NCI-H2171 treated with DMSO at 0.1 percent for 48 hours (cell line): ENCODE measurements at regions not wholly inside any gene's neighbourhood (a gene's known extent, or its start where the extent isn't known, plus 50 kb on each side); places are given as distances from the start of the nearest gene placed in this dataset.
"Not testable (repeated sequence)": the region's sequence is repeated elsewhere in the genome, so short reads cannot be mapped to it uniquely, and the experiment has no call there.

Source experiments
- DNase-seq: peaks from one replicate; lab custom pipeline; 2025; lab: John Stamatoyannopoulos, UW

- no peak for DNase-seq
These were observed 198.2 kb downstream of the IGLL1 start for GRCh38 chr22:23381661-23382427.

GRCh38 chr22:23380911-23381310 lies 199.2 kb downstream of the IGLL1 start:
- no peak for DNase-seq

GRCh38 chr22:23380230-23380573 lies 199.9 kb downstream of the IGLL1 start:
- DNase-seq: no peak

GRCh38 chr22:23379540-23380229 lies 199.4 kb downstream of the BCR start:
- not testable (repeated sequence) for DNase-seq

GRCh38 chr22:23377767-23378166 lies 197.5 kb downstream of the BCR start:
- no peak for DNase-seq

- peak; percentile 6 for DNase-seq
These were observed 195.9 kb downstream of the BCR start for GRCh38 chr22:23376256-23376655.

- no peak for DNase-seq
These were observed 194.9 kb downstream of the BCR start for GRCh38 chr22:23375031-23375827.

GRCh38 chr22:23373601-23374000 lies 193.3 kb downstream of the BCR start:
- DNase-seq: no peak

- no peak for DNase-seq
These were observed 189.9 kb downstream of the BCR start for GRCh38 chr22:23370251-23370650.

- DNase-seq: no peak
These were observed 188.9 kb downstream of the BCR start for GRCh38 chr22:23369054-23369685.
